ENCODE measurements at regions not wholly inside any gene's neighbourhood (a gene's known extent, or its start where the extent isn't known, plus 50 kb on each side); places are given as distances from the start of the nearest gene placed in this dataset.
"Not testable (repeated sequence)": the region's sequence is repeated elsewhere in the genome, so short reads cannot be mapped to it uniquely, and the experiment has no call there.

- DNase-seq (ENCODE audit: low spot score) (no peak), FAIRE-seq (no peak), ATAC-seq (no peak)
- Histone ChIP-seq H3K27me3 (ENCODE audit: control insufficient read depth in 1 of 2, insufficient read depth in 2 of 2, low read length in 2 of 2) (no peaks in the 10 kb centered on the region), H3K79me2 (ENCODE audit: insufficient read depth, low read length) (no peaks in the 10 kb centered on the region), H3K9me3 (ENCODE audit: low read length) (no peaks in the 10 kb centered on the region), H3K4me2 (ENCODE audit: low read depth, low read length) (no peak overlapping the region), H4K20me1 (ENCODE audit: insufficient read depth, low read length) (no peaks in the 10 kb centered on the region), H3K4me3 (replicated peaks in 1 of 3; ENCODE audit: insufficient read depth in 1 of 3, low read depth in 2 of 3, low read length in 3 of 3) (no peak overlapping the region), H3K36me3 (replicated peaks in 1 of 2; ENCODE audit: control insufficient read depth in 1 of 2, insufficient read depth in 2 of 2, low read length in 2 of 2) (no peaks in the 10 kb centered on the region), H3K4me1 (ENCODE audit: insufficient read depth, low read length) (no peaks in the 10 kb centered on the region), H2AFZ (ENCODE audit: low read length) (no peak overlapping the region), H3K9ac (ENCODE audit: insufficient read depth, low read depth, low read length) (no peak overlapping the region), H3K27ac (ENCODE audit: extremely low read length, insufficient read depth, low read length) (no peak overlapping the region)
- no TSS peak for BruUV-seq (replicated peaks)
- intact Hi-C loops (cut with micrococcal nuclease; ENCODE audit: unreplicated experiment) (no loop called here), in situ Hi-C loops (cut with HindIII; ENCODE audit: extremely low pct_ligation_motif_present, low pct_unique_long_range_greater_than_20kb) (no loop called here)
- ChIA-PET CTCF (ENCODE audit: low intra/inter-chr PET ratio, low total read pairs) (no interaction called here), POLR2A (no interaction called here)
- TF ChIP-seq ZBTB26 (CRISPR knock-in tag; IDR thresholded peaks at IDR 0.05; ENCODE audit: borderline replicate concordance) (no peak), MAZ (IDR thresholded peaks at IDR 0.05; ENCODE audit: borderline replicate concordance, low read depth, low read length) (no peak), MAZ (CRISPR knock-in tag; IDR thresholded peaks at IDR 0.05; ENCODE audit: low read depth) (no peak)
Measured at GRCh38 chr7:83731154-83731553, 82.2 kb upstream of the SEMA3E start.

- H3K79me2 ChIP-seq (ENCODE audit: insufficient read depth, low read length); H3K9me3 ChIP-seq (ENCODE audit: low read length); H3K27ac ChIP-seq (ENCODE audit: extremely low read length, insufficient read depth, low read length); POLR2A ChIA-PET; H4K20me1 ChIP-seq (ENCODE audit: insufficient read depth, low read length); ATAC-seq; H3K4me3 ChIP-seq (replicated peaks in 1 of 3; ENCODE audit: insufficient read depth in 1 of 3, low read depth in 2 of 3, low read length in 3 of 3); FAIRE-seq; H3K36me3 ChIP-seq (replicated peaks in 1 of 2; ENCODE audit: control insufficient read depth in 1 of 2, insufficient read depth in 2 of 2, low read length in 2 of 2); BruUV-seq (replicated peaks); DNase-seq (ENCODE audit: low spot score); intact Hi-C loops (cut with micrococcal nuclease; ENCODE audit: unreplicated experiment); CTCF ChIA-PET (ENCODE audit: low intra/inter-chr PET ratio, low total read pairs); H3K4me1 ChIP-seq (ENCODE audit: insufficient read depth, low read length); in situ Hi-C loops (cut with HindIII; ENCODE audit: extremely low pct_ligation_motif_present, low pct_unique_long_range_greater_than_20kb); H3K4me2 ChIP-seq (ENCODE audit: low read depth, low read length); H3K9ac ChIP-seq (ENCODE audit: insufficient read depth, low read depth, low read length); H2AFZ ChIP-seq (ENCODE audit: low read length); H3K27me3 ChIP-seq (ENCODE audit: control insufficient read depth in 1 of 2, insufficient read depth in 2 of 2, low read length in 2 of 2): not testable (repeated sequence)
- WGBS (ENCODE audit: low lambda C conversion rate), result 23% methylated on average over 4 of the region's 6 CpGs
Measured at GRCh38 chr7:83716923-83717322, 68.0 kb upstream of the SEMA3E start.

Measured in HepG2 (cell line).